NCI-H748 (cell line): ENCODE measurements at regions not wholly inside any gene's neighbourhood (a gene's known extent, or its start where the extent isn't known, plus 50 kb on each side); places are given as distances from the start of the nearest gene placed in this dataset.
"Not testable (repeated sequence)": the region's sequence is repeated elsewhere in the genome, so short reads cannot be mapped to it uniquely, and the experiment has no call there.

ENCODE experiments used
- DNase-seq: peaks from one replicate; lab custom pipeline; 2025; ENCODE audit not compliant: unreplicated experiment; lab: John Stamatoyannopoulos, UW

DNA sequence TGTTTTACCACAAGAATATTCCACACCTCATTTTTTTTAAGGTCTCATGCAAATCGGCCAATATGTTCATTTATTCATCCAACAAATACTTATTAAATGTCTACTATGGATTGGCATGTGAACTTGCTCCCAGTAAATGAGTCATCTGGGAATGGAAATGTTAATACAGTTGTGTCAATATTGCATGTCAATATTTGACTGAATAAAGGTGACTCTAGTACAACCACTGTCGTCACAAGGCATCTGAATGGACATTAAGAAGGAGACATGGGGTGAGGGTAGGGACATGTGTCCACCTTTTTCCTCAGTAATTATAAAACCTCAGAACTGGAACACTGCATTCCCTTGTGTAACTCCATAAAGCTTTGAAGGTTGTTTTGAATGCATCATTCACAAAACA, 365.4 kb downstream of the ADCYAP1 start:
- peak; percentile 65 for DNase-seq

DNA sequence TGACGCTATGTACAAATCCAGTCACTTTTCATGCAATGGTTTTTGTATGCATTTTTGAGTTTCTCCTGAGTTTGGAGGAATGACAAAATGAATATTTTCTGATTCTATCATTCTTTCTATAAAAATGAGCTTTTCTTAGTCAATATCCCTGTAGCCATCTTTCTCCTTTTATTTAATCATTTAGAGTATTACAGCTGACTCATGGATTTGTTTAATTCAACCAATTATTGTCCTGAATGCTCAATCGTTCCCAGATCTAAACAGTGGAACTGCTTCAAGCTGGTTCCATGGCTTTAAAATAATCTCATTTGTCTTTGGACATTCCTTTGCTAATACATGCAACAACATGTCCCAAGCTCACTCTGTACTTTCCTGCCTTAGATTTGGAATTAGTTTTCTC, 368.8 kb downstream of the ADCYAP1 start:
- DNase-seq: no peak

DNA sequence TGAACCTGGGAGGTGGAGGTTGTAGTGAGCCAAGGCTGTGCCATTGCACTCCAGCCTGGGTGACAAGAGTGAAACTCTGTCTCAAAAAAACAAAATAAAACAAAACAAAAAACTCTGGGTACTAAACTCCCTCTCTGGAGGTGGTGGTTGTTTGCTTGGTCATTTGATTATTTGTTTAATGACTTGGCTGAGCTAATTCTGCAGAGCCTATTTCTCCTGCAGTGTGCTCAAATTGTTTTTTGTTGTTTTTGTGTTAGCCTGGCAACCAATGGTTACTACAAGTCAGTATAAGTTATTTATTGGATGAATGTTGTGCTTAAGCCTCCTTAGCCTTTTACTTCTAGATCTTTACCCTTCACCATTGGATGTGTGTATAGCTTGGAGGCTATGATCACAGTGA, 387.5 kb downstream of the ADCYAP1 start:
- DNase-seq: peak; percentile 63

DNA sequence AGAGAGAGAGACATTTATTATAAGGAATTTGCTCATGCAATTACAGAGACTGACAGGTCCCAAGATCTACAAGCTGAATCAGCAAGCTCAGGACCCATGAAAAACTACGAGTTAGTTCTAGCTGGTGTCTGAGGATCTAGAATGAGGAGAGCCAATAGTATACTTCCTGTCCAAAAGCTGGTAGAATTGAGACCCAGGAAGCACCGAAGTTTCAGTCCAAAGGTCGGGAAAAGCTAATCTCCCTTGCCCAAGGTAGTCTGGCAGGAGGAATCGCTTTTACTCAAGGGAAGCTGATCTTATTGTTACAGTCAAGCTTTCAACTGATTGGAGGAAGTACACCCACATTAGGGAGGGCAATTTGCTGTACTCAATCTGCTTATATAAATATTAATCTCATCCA, 389.6 kb downstream of the ADCYAP1 start:
- DNase-seq: no peak

DNA sequence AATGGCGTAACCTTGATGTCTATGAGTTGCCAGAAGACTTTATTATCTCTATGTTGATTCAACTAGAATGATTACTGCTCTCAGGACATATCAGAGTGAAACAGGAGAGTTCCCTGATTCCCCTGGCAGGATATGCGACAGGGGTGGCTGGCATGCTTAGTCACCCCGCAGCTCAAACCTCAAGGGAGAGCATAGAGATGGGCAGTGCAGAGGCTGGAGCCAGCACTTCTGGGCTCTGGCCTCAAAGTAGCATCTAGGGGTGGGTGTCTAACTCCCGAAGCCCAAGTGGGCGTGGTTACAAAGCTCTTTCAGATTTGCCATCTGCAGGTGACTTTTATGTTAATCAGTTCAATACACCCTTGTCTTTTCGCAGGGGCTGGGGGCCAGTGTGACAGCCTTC, 391.6 kb downstream of the ADCYAP1 start:
- DNase-seq: peak; percentile 58

DNA sequence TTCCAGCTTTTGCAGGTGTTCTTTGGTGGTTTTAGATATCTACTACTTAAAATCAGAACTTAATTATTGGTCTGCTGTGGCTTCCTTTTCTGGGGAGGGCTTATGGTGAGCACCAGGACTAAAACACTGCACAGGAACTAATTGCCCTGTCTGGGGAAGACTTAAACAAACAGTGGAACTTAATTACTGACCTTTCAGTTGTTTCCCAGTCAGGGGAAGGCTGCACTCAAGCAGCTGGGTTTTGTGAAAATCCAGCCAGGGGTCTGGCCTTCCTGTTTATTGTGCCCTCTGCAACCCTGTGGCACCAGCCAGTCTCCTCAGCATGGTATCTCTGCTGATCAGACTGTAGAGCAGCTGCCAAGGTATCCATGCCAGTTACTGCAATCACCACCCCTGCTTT, 398.2 kb downstream of the ADCYAP1 start:
- peak; percentile 98 for DNase-seq

DNA sequence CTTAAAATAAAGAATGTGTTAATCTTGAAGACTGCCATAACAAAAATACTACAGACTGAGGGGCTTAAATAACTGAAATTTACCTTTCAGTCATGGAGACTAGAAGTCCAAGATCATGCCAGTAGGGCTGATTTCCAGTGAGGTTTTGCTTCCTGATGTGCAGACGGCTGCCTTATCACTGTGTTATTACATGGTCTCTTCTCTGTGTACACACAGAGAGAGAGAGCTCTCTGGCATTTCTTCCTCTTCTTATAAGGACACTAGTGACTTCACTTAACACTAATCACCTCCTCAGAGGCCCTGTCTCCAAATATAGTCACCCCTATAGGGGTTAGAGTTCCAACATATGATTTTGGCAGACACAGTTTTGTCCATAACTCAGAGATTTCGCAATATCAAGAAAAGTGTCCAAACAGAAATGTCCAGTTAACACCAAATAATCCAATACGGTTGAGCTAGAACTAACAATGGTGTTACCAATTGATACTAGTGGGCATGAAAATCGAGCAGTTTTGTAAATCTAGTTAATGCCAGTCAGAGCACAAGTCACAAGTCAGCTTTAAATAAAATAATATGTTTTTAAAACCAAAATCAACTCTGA, 399.8 kb downstream of the ADCYAP1 start:
- peak; percentile 10 for DNase-seq

DNA sequence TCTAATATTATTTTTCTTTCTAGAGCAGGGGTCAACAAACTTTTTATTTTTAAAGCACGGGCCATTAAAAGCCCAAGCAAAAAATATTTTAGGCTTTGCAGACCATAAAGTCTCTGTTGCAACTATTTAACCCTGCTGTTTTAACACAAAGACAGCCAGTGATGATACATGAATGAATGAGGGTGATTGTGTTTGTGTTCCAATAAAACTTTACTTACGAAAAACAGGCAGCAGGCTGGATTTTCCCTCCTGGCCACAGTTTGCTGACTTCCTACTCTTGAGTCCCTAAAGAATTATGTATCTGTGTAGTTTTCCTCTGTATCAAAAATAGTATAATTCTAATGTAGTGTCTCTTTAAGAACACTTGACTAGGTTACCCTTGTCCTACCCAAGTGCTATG, 402.0 kb downstream of the ADCYAP1 start:
- no peak for DNase-seq

DNA sequence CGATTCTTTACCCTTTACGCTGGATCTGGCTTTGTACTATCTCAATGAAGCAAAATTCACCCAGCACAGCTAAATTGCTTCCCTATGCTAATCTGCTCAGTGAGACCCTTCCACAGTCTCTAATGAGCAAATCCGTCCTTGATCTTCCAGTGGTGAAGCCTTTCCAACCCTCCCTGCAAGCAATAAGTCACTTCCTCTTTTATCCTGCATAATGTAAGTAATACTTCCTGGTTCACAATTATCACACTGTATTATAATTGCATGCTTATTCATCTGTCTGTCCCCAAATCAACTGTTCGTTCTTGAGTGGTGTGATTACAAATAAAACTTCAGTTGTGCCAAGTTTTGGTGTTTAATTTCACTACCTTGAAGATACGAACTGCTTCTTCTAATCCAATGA, 404.0 kb downstream of the ADCYAP1 start:
- no peak for DNase-seq

DNA sequence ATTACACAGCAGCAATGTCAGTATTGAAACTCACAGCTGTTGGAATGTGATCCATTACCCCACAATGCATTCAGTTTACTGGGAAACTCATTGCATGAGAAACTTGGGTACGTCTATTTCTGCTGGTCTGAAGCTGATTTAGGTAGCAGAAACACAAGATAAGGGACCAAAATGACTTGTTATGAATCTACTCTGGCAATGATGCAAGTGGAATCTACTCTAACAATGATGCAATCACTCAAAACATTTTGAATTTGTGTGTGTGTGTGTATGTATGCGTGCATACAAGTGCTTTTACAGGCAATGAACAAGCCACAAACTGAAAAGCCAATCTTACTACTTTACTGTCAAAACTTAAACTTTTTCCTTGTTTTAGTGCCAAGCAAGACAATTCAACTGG, 406.7 kb downstream of the ADCYAP1 start:
- no peak for DNase-seq

DNA sequence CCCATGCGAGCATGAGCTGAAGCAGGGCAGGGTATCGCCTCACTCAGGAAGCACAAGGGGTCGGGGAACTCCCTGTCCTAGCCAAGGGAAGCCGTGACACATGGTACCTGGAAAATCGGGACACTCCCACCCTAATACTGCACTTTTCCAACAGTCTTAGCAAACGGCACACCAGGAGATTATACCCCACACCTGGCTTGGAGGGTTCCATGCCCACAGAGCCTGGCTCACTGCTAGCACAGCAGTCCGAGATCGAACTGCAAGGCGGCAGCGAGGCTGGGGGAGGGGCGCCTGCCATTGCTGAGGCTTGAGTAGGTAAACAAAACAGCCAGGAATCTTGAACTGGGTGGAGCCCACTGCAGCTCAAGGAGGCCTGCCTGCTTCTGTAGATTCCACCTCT, 430.7 kb downstream of the ADCYAP1 start:
- DNase-seq: not testable (repeated sequence)

DNA sequence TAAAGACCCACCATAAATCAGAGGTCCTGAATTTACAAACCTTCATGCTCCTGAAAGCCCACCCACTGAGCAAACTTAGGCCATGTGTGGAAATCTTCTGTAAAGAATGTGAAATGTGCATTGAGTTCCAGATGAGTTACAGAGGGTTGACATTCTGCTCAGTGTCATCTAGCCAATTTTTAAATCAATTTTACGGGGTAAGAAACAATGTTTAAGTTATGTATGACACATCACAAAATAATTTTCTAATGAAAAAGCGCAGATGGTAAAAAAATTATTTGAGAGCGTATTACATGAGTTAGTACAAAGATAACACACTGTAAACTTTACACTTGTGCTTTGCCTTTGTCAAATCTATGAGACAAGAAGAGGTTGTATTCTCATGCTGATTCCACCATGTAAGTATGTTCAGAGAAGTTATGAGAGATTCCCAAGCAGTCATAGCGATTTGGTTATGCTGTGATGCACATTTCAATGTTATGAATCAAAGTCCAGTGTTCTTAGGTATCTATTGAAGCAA, 446.3 kb downstream of the ADCYAP1 start:
- no peak for DNase-seq

DNA sequence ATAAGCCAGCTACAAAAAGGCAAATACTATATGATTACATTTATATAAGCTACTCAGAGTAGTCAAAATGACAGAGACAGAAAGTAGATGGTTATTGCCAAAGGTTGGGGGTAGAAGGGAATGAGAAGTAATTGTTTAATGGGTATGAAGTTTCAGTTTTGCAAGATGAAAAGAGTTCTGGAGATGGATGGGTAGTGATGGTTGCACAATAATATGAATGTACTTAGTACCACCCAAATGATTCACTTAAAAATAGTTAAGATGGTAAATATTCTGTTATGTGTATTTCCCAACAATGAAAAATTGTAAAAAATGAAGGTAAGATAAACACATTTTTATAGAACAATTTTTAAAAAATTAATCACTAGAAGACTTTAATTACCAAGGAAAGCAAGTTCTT, 448.4 kb downstream of the ADCYAP1 start:
- no peak for DNase-seq

DNA sequence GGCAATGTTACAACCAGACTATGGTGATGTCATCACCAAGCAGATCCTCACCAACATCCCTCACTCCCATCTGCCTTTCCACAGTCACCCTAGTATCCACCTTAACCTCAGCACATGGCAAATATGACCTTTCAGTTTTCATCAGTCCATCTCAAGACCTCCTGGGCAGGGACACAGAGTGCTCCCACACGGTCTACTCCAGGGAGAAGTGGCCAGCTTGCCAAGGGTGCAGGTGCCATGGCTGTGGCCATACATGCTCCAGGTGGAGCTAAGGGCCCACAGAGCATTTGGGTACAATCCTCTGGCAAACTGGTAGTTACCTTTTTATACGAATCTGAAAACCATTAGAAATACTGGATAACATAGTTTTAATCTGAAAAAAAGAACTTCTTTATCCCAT, 453.1 kb downstream of the ADCYAP1 start:
- DNase-seq: no peak

DNA sequence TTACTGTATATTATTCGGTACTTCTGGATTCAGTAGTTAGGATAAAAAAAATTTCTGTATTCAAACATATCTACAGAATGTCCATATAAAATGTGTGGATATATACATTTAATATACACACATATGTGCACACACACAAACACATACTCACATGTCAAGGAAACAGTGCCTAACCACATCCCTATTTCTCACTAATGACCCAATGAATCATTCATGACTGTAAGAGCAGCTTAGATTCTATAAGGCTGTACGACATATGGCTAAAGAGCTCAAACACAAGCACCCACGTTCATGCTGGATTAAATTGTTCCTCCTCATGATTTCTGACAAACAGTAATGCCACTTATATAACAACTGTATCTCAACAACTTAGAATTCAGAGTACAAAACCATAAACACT, 457.3 kb downstream of the ADCYAP1 start:
- no peak for DNase-seq

DNA sequence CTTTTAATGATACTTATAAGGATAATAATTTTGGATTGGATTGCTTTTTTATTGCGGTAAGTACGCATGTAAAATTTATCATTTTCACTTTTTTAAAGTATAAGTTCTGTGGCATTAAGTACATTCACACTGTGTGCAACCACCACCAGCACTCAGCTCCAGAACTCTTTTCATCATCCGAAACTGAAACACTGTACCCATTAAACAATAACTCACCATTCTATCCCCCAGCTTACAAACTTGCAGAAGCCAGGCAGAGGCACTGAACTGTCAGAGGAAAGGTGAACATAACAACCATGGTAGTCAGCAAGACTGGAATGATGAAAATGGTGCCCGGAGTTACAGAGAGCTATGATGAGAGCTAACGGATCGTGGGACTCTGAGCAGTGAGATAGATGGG, 465.9 kb downstream of the ADCYAP1 start:
- DNase-seq: no peak

DNA sequence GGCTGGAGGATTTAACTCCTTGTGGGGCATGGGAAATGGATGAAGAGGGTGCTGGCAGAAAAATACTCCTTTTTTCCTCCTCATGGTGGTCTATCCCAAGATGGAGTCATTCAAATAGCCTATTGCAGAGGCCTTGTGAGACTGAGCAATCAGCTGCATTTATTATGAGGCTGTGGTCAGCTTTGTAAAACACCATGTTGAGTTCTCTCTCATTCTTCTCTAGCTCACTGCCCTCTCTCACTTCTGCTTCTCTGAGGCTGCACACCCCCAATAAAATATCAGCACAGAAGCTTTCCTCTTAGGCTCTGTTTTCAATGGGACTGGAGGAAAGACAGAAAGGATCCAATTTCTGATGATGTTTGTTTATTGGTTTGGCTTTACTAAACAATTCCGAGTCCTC, 467.1 kb downstream of the ADCYAP1 start:
- no peak for DNase-seq

DNA sequence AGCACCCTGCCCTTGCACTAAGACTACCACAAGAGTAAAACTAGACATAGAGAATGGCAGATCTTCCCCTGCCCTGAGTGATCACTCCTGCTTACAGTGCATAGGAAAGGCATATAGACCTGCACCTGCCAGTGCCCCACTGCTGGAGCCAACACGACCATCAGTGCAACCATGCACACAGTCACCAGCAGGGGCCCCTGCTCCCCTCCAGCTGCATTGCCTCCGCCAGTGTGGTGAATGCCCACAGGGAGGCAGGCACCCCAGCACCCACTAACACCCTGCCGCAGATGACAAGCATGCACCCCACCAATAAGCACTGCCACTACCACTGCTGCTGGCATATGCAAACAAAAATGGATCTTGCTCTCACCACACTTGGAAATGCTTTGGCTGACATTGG, 478.8 kb downstream of the ADCYAP1 start:
- DNase-seq: no peak

DNA sequence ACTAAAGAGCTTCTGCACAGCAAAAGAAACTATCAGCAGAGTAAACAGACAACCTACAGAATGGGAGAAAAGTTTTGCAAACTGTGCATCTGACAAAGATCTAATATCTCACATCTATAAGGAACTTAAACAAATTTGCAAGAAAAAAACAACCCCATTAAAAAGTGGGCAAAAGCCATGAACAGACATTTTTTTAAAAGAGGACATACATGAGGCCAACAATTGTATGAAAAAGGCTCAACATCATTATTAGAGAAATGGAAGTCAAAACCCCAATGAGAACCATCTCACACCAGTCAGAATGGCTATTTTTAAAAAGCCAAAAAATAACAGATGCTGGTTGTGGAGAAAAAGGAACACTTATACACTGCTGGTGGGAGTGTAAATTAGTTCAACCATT, 483.8 kb downstream of the ADCYAP1 start:
- not testable (repeated sequence) for DNase-seq

DNA sequence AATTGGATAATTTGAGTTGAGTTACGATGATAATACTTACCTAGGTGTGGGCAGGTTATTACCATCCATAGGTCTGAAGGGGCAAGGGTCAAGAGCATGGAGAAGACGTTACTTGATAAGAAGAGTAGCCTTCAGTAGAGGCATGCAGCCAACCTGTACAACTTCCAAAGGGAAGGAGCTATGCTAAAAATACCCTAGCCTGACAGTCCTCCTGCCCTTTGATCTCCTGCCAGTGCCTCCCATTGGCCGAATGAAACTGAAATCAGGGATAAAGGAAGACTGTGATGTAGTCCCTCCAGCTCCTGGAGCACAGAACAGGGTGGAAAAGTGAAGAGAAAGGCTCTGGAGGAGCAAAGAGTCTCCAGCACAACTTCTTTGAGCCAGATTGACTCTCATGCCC, 487.4 kb downstream of the ADCYAP1 start:
- peak; percentile 61 for DNase-seq

DNA sequence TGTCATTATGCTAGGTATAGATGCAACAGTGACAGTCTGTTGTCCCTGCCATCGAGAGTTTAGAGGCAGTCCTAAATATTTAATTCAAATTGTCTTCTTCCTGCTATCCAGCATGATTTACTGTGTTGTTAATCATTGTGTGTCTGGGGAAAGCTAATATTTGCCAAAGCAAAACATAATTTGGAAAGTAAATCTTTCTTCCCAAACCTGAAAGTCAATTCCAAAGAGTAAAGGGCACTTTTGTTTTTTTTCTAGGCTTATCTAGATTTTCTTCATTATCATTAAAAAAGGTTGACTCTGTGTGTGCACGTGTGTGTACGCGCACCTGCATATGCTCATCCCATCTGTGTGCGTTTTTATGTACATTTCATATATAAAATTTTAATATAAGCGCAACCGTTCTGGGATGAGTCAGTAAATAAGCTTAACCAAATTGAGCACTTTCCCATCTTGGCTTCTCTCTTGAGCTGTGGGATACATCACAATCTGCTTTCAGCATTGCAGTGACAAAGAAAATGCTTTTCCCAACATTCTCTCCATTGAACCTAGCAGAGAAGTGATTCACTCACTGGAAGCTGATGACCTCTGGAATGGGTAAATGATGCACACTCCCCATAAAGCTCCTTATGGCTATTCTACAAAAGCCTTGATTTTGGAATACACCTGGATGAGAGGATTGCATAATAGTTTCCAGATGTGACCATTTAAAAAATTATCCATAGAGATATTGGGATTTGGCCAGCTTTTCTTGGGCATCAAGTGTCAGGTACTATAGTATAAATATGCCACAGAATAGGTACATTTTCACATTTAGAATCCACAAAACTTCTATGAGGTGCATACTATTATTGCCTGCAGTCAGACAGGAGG, 488.4 kb downstream of the ADCYAP1 start:
- DNase-seq: peak; percentile 90

DNA sequence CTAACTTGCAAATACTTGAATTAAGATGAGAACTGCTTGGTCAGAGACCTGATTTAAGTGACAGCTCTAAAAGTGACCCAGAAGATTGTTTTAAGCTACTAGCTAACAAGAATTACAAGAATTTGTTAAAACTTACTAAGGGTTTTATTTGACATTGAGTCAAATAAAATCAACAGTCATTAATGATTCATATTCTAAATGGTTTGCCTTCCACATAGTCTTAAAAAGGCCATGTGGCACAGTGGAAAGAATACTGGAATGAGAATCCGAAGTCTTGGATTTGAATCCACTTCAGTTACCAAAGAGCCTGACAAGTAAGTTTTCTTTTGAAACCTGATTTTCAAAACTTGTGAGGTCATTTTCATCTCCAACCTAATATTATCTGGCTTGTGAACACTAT, 489.3 kb downstream of the ADCYAP1 start:
- DNase-seq: no peak

DNA sequence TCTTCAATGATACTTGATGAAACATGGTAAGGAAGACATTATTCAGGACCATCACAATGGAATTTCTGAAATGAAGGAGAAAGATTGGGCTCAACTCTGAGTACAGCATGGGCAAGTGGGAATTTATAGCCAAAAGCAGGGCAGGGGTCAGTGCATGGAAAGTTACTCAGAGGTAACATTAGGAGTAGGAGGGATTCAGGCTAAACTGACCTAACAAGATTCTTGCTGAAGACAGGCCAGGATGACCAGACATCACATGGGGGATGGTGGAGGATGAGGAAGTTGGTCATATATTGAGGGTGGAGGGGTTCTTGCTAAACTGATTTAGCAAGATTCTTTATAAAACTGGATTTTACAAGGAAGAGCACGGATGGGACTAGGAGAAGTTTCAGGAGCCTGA, 489.8 kb downstream of the ADCYAP1 start:
- DNase-seq: no peak
